ENCODE measurements at regions not wholly inside any gene's neighbourhood (a gene's known extent, or its start where the extent isn't known, plus 50 kb on each side); places are given as distances from the start of the nearest gene placed in this dataset.

DNA sequence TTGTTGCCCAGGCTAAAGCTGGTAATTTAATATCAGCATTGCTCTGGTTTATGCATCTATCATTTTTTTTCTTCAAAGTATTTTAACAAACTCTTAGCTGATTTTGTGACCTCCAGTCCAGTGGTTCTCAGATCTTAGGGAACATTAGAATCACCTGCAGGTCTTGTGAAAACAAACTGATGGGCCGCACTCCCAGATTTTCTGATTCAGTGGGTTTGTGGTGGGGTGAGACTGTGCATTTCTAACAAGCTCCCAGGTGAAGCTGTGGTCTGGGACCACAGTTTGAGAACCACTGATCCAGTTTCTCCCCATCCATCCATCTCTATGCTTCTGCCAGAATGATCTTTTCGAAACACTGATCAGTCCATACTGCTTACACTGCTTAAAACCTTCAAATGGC lies 305.7 kb upstream of the USP24 start (continued):
- TF ChIP-seq CHD7 (IDR thresholded peaks at IDR 0.05; ENCODE audit: insufficient replicate concordance, low read length) = no peak
